ENCODE measurements at regions not wholly inside any gene's neighbourhood (a gene's known extent, or its start where the extent isn't known, plus 50 kb on each side); places are given as distances from the start of the nearest gene placed in this dataset.

GRCh38 chr18:10270151-10270571 lies 184.3 kb upstream of the APCDD1 start:
- Histone ChIP-seq H3K9me3 (no peaks in the 10 kb centered on the region), H3K27me3 (ENCODE audit: insufficient read depth in 3 of 3, low read length in 2 of 3) (no peaks in the 10 kb centered on the region), H3K27ac (no peak overlapping the region), H3K36me3 (ENCODE audit: insufficient read depth in 1 of 2, low read depth in 1 of 2) (no peaks in the 10 kb centered on the region), H3K4me1 (no peaks in the 10 kb centered on the region), H3K4me3 (no peak overlapping the region)
- no peak for TF ChIP-seq CTCF (IDR thresholded peaks at IDR 0.05)
- intact Hi-C loops (cut with DNase I): no loop called here
- peak in 3 of 4 donors; percentile 56 to 67 (median 65) for ATAC-seq
- DNase-seq: no peak
- 43 to 55% (median 54%) methylated on average over 8 of the region's 8 CpGs for WGBS, 3 donors

GRCh38 chr18:10271481-10271880 lies 183.0 kb upstream of the APCDD1 start:
- Histone ChIP-seq H3K4me1 (no peaks in the 10 kb centered on the region), H3K27ac (no peak overlapping the region), H3K36me3 (ENCODE audit: insufficient read depth in 1 of 2, low read depth in 1 of 2) (no peaks in the 10 kb centered on the region), H3K9me3 (no peaks in the 10 kb centered on the region), H3K4me3 (no peak overlapping the region), H3K27me3 (ENCODE audit: insufficient read depth in 3 of 3, low read length in 2 of 3) (no peaks in the 10 kb centered on the region)
- intact Hi-C loops (cut with DNase I): no loop called here
- WGBS, 3 donors: 96 to 99% (median 97%) methylated on average over 4 of the region's 4 CpGs
- ATAC-seq (no peak), DNase-seq (no peak)
- TF ChIP-seq CTCF (IDR thresholded peaks at IDR 0.05): no peak

GRCh38 chr18:10274301-10274700 lies 180.1 kb upstream of the APCDD1 start:
- Histone ChIP-seq H3K9me3 (no peaks in the 10 kb centered on the region), H3K27ac (no peak overlapping the region), H3K36me3 (ENCODE audit: insufficient read depth in 1 of 2, low read depth in 1 of 2) (no peaks in the 10 kb centered on the region), H3K27me3 (ENCODE audit: insufficient read depth in 3 of 3, low read length in 2 of 3) (no peaks in the 10 kb centered on the region), H3K4me1 (no peaks in the 10 kb centered on the region), H3K4me3 (no peak overlapping the region)
- ATAC-seq: peak in 1 of 4 donors; percentile 43
- DNase-seq: no peak
- intact Hi-C loops (cut with DNase I): no loop called here
- WGBS, 3 donors: 60 to 70% (median 60%) methylated on average over 5 of the region's 5 CpGs
- TF ChIP-seq CTCF (IDR thresholded peaks at IDR 0.05): no peak

GRCh38 chr18:10275486-10275885 lies 178.9 kb upstream of the APCDD1 start:
- Histone ChIP-seq H3K9me3 (no peaks in the 10 kb centered on the region), H3K4me3 (no peak overlapping the region), H3K27ac (no peak overlapping the region), H3K36me3 (ENCODE audit: insufficient read depth in 1 of 2, low read depth in 1 of 2) (no peaks in the 10 kb centered on the region), H3K27me3 (ENCODE audit: insufficient read depth in 3 of 3, low read length in 2 of 3) (no peaks in the 10 kb centered on the region), H3K4me1 (no peaks in the 10 kb centered on the region)
- ATAC-seq (no peak), DNase-seq (no peak)
- no peak for TF ChIP-seq CTCF (IDR thresholded peaks at IDR 0.05)
- WGBS, 3 donors: 86 to 91% (median 91%) methylated on average over 3 of the region's 3 CpGs
- intact Hi-C loops (cut with DNase I): no loop called here

GRCh38 chr18:10278265-10278664 lies 176.2 kb upstream of the APCDD1 start:
- Histone ChIP-seq H3K9me3 (no peaks in the 10 kb centered on the region), H3K27ac (no peak overlapping the region), H3K4me3 (no peak overlapping the region), H3K36me3 (ENCODE audit: insufficient read depth in 1 of 2, low read depth in 1 of 2) (no peaks in the 10 kb centered on the region), H3K4me1 (no peaks in the 10 kb centered on the region), H3K27me3 (ENCODE audit: insufficient read depth in 3 of 3, low read length in 2 of 3) (no peaks in the 10 kb centered on the region)
- no peak for TF ChIP-seq CTCF (IDR thresholded peaks at IDR 0.05)
- DNase-seq (no peak), ATAC-seq (no peak)
- intact Hi-C loops (cut with DNase I): no loop called here

All from psoas muscle (tissue), 7 donors.